Caki2 (cell line): ENCODE measurements at regions not wholly inside any gene's neighbourhood (a gene's known extent, or its start where the extent isn't known, plus 50 kb on each side); places are given as distances from the start of the nearest gene placed in this dataset.

Experiments
- DNase-seq: peaks from one replicate; pipeline ENCODE4 v3.0.0-alpha.2; 2015; ENCODE audit warnings: low read depth
- in situ Hi-C: cut with HindIII; loops from 2 replicates; pipeline ENCODE4 v1.10.0; 2016; ENCODE audit warnings: low sequenced_read_pairs, low pct_unique_long_range_greater_than_20kb, mixed read lengths

DNA sequence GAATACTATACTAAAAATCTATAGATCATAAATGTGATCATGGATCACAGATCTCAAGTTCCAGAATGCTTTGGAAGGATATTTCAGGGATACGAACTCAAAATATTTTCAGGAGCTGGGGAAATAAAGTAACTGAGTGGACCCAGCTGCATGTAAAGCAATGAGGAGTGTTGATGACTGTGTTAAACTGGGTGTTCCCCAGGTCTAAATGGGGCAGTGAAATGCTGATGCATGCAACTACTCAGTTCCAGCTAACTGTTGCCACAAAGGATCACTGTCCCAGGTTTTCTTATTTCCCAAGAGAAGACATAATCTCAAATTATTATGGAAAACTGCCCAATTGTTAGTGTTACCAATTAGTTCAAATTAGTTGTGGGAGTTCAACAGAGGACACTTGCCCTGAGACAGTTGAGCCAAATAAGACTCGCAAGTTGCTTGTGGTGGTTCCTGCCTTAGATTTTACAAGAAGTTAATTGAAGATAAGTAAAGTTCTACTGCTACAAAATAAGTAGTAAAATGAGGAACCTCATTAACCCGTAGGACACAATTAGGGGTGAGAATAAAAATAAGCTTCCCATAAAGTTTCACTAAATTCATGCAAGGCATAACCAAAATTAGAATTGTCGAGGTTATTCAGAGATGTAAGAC is 66.3 kb upstream of the IL12A start:
- DNase-seq, result no peak
- in situ Hi-C loops, result no loop called here

DNA sequence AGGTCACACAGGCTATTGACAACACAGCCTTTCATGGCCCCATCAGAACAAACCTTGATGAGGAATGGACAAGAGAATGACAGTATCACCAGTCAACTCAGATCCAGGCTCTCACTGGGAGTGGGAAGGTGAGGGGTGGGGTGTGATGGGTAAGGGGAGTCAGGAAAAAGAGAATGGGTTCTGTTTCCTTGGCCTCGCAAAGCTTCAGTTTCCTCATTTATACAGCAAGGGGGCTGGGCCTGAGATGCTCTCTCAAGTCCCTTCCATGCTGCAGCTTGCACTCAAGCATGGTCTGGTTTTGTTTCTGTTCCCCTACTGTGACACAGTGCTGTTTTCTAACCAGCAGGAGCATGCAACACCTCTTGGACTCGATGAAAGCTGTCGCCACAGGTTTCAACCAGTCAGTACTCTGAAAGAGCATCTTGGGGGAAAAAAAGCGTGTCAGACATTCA is 65.7 kb upstream of the IL12A start:
- DNase-seq, result no peak
- in situ Hi-C loops, result no loop called here

DNA sequence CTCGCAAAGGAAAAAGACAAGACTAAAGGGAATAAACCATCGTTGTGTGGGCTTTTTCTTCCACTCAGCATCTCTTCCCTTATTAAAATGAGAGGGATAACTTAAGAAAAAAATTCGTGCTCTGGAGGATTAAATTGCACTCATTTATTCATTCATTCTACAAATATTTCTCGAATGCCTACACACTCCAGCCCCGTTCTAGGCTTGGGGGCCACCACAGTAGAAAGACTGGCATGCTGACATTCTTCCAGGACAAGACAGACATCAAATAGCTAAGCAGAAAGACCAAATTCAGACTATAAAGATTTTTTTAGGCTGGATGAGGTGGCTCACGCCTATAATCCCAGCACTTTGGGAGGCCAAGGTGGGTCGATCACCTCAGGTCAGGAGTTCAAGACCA is 65.3 kb upstream of the IL12A start:
- DNase-seq, result no peak
- in situ Hi-C loops, result no loop called here

DNA sequence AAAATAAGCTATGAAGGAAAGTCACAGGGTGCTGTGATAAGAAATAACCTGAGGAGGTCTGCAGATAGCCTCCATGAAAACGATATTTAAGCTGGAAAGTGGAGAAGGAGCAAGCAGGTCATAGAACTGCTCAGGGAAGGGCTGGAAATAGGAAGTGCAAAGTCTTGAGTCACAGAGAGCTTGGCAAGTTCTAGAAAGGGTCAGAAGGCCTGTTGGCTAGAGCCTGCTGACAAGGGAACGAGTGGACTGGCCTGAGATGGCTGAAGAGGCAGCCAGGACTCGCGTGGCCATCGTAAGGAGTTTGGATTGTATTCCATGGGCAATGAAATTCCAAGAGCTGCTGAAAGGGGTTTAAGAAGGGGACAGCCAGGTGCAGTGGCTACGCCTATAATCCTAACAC is 64.7 kb upstream of the IL12A start:
- in situ Hi-C loops, result no loop called here
- DNase-seq, result no peak

DNA sequence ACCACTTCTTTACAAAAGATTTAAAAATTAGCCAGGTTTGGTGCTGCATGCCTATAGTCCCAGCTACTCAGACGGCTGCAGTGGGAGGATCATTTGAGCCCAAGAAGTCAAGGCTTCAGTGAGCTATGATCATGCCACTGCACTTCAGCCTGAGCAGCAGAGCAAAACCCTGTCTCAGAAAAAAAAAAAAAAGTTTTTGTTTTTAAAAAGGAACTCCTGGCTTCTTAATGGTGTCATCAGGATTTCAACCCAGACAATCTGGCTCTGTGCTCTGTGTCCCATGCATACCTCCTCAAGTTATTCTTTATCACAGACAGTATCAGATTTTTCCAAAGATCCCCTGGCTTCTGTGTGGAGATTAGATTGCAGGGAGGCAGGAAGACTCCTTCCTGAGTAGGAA is 64.2 kb upstream of the IL12A start:
- DNase-seq, result peak; percentile 54
- in situ Hi-C loops, result no loop called here

DNA sequence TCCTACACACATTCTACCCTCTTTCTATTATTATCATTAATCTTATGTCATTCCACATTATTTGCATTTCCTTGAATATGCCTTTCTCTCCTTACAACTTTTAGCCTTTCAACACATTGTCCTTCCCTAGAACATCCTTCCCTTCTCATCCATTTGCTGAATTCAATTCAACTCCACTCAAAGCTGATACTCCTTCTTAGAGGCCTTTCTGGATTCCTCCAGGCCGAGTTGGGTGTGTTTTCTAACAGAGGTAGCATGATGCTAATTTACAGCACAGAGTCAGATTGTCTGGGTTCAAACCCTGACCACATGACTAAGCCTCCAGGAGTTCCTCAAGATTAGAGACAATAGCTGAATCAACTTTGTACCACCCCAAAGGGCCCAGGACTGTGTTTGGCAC is 63.4 kb upstream of the IL12A start:
- DNase-seq, result no peak
- in situ Hi-C loops, result no loop called here

DNA sequence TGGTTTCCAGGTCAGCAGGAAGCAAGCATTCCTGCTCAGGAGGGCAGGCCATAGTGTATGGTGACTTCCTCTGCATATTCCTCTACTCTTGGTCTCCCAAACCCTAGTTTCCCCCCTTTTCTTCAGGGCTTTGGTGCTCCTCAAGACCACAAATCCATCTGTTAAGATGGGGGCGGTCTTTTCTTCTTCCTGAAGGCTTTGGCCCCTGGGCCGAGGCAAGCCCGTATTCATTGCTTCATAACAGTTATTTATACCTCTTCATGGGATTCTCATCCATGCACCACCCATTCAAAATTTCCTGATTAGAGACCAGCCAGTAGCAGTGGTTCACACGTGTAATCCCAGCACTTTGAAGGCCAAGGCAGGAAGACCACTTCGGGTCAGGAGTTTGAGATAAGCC is 62.1 kb upstream of the IL12A start:
- in situ Hi-C loops, result no loop called here
- no peak for DNase-seq

DNA sequence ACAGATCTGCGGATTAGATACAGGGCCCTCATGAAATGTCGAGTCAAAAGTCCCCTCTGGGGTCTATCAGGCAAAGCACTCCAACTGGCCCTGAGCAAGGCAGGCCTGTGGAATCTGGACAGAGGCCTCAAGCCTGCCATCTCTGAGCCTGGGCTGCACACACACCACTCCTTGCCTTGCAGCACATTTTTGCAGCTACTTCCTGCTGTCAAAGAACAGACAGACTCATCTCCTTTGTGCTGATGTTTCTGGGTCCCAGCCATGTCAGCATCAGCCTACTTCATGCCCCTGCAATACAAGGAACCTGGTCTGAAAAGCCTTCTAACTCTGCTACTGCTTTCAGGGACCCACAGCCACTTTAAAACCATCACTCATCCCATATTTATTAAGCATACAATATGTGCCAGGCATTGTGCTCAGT is 60.6 kb upstream of the IL12A start:
- no peak for DNase-seq
- in situ Hi-C loops, result no loop called here

DNA sequence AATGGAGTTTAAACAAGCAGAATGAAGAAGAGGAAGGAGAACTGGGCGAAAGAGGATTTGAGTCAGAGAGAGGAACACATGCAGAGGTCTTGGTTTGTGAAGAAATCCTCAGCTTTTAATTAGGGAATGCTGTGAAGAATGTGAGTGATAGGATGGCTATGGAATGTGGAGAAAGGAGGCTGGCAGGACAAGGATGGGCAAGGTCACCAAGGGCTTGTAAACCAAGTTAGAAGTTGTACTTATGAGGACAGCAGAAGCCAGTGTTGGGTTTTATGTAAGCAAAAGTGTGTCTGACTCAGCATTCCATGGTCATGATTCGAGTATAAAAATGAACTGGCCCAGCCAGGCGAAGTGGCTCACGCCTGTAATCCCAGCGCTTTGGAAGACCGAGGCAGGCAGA is 60.0 kb upstream of the IL12A start:
- in situ Hi-C loops, result no loop called here
- DNase-seq, result peak; percentile 98

DNA sequence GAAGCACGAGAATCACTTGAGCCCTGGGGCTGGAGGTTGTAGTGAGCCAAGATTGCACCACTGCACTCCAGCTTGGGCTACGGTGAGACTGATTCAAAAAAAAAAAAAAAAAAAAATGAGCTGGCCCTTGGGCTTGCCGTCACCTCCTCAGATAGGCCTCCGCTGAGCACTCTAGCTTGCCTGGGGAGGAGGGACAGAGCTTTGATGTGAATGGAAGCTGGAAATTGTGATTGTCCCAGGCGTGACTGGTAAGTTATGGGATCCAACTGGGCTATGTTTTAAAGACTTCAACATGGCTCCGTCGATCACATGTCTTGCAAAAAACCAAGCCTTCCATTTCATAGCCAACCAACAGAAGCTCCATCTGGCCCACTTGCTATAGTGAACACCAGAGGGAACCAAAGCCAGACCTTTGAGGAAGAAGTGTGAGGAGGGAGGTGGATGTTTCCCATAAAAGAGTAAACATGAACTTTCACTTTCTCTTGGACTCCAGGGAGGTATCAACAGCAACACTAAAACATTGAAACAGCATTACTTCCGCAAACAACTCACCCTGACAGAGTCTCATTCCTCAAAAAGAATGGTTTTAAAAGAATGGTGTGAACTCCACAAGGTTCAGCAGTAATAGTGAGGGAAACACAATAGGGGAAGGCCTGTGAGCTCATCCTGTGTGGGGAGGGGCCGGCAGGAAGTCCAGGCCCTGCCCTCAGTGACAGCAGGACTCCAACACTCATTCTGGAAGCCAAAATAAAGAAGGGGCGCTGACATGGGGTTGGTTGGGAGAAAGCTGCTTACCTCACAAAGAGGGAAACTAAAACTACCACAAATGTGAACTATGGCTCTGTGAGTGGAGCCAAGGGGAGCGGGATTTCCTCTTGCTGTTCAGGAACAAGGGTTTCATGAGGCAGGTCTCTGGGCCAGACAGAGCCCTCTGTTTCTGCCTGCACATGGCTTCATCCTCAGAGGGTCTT is 59.2 kb upstream of the IL12A start:
- in situ Hi-C loops, result no loop called here
- peak; percentile 91 for DNase-seq

DNA sequence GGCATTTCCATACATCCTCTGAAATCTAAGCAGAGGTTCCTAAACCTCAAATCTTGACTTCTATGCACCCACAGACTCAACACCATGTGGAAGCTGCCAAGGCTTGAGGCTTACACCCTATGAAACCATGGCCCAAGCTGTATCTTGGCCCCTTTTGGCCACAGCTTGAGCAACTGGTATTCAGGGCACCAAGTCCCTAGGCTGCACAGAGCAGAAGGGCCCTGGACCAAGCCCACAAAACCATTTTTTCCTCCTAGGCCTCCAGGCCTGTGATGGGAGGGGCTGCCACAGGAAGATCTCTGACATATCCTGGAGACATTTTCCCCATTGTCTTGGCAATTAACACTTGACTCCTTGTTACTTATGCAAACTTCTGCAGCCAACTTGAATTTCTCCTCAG is 54.4 kb upstream of the IL12A start:
- no peak for DNase-seq
- in situ Hi-C loops, result no loop called here

DNA sequence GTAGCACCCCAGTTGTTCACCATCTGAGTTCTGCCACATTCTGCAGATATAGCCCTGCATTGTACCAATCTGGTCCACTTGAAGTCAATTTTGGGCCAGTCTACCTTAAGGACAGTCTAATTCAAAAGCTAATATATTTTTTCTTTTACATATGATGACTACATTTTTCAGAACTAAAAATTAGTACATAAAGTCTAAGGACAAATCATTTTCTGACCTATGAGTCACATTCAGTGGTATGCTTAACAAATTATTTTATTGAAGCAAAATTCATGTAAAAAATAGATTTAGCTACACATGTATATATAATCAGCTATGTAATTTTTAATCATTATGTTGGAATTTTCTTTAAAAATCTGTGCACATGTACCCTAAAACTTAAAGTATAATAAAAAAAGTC is 52.1 kb upstream of the IL12A start:
- in situ Hi-C loops, result no loop called here
- DNase-seq, result no peak

DNA sequence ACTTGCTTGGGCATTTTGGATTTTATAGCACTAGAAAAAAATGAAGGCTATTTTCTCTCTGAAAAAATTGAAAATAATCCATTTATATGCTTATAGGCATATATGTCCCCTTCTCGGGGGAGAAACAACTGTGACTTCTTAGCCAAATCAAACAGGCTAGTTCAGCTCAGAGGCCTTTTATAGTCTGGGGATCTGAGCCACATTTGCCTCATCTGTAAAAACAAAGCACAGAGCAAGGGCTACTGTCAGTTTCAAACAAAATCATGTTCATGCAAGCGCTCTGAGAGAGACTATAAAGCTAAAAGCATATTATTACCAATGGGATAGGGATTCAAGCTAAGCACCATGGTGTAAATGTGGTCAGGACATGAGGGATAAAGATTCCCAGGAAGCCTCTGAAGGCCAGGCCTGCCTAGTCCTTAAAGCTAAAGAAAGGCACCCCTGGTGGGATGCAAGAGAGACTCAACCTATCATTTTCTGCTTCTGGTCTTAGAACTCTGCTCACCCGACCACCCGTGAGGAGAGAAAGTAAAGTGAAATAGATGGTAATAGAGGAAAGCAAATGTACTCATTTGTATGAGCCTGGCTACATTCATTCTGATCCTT is 51.0 kb upstream of the IL12A start:
- in situ Hi-C loops, result no loop called here
- DNase-seq, result no peak

DNA sequence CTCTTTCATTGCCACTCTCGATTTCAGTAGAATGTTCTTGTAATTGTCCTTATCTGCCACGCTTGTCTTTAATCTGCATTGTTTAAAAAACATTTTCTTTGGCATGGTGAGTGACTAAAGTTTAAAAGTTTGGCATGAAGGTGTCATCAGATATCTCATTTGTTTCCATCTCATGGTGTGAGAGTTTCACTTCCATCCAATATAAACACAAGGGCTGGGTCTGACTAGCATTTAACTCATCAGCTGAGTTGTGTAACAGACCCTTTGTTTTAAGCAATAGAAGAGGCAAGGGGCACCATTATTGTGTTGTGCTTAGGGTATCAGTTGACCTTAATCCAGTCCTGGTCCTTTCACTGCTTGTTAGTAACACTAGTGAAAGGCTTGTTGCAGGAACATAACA is 49.9 kb upstream of the IL12A start:
- no peak for DNase-seq
- in situ Hi-C loops, result no loop called here
